Amniotic stem cell (primary cell): ENCODE measurements at regions not wholly inside any gene's neighbourhood (a gene's known extent, or its start where the extent isn't known, plus 50 kb on each side); places are given as distances from the start of the nearest gene placed in this dataset.
A peak's percentile ranks its signal among the peaks of the same experiment; 100 is the strongest.

Source experiments
- DNase-seq: peaks from one replicate; lab custom pipeline; 2025; lab: John Stamatoyannopoulos, UW

DNA sequence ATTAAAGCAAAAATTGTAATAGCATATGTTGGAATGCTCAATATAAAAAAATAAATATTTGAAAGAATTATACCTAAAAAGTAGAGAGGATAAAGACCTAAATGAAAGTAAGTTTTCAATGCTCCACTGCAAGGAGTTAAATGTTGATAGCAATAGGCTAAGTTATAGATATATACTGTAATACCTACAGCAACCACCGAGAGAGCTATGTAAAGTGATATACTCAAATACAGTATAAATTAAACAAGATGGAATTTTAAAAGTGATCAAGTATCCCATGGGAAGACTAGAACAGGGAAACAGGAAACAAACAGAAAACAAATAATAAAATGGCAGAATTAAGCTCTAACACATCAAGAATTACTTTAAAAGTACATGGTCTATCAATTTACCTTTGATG, 73.9 kb downstream of the CASP3 start:
- no peak for DNase-seq

DNA sequence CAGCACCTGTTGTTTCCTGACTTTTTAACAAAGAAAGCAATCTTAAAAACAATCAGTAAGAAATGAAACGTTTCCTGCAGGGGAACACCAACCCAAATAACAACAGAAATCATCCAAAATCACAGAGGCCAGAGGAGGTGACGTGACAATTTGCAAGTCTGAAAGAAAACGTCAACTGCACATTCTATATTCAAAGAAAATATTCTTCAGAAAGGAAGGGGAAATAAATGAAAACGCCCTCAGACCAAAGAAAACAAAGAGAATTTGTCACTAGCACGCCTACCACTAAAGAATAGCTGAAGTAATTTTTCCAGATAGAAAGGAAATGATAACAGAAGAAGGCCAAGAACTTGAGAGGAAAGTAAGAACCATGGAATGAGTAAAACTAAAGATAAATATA, 74.4 kb downstream of the CASP3 start:
- DNase-seq = no peak

DNA sequence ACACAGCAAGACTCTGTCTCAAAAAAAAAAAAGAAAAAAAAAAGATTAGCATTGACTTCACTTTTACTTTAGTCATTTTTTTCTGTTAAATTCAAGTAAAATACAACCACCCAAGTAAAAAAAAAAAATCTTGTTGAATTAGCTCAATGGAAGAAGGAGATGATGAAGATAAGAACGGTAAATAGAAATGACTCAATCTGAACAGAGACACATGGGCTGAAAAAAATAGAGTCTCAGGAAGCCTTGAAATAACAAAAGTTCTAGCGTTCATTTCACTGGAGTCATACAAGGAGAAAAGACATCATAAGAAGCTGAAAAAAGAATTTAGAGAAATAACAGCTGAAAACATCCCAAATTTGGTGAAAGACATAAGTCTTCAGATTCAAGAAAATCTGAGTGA, 75.5 kb downstream of the CASP3 start:
- no peak for DNase-seq

DNA sequence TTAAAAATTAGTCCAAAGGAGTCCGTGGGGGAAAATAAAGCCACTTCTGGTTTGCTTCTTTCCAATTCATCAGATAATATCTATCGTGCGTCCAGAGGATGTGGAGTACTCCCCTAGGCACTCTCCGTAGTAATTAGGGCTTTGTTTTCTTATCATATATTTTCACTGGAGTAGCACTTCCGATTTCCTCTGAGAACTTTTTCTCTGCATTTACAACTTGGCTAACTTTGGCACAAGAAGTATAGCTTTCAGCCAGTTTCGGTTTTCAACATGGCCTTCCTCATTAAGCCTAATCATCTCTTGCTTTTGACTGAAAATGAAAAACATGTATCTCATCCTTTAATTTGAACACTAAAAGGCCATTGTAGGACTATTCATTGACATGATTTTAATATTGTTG, 80.5 kb downstream of the CASP3 start:
- no peak for DNase-seq

DNA sequence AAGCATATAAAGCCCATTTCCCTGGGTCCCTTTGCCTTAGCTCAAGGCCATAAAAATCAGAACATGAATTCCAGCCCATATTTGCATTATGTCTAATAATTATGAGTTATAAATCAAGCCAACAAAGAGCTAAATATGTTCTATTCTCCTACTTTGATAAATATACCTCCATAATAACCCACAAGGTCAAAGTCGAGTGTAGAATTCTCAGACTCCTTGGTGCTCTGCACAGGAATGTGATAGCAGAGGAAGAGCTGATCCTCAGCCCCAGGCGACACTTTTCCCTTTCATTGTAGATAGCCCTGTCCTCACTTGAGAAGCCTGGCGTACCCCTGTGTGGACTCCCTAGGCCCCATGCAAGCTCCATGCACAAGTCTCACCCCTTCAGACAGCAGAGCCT, 85.6 kb downstream of the CASP3 start:
- no peak for DNase-seq

DNA sequence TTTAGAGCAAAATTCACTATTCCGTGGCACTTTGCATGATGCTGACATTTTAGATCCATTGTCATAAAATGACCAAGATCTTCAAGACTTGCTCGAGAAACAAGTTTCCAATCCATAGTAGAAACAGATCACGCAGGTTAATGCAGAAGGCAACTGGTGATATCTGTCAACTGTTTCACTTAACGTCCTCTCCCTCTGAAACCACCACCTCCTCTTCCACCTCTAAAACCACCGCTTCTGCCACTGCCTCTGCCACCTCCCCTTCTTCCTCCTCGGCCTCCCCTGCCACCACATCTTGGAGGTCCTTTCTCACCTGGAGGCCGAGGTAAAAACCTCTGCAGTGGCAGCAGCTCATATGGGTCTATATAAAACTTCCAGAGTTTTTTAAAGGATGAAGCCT, 84.6 kb upstream of the IRF2 start:
- DNase-seq = no peak

DNA sequence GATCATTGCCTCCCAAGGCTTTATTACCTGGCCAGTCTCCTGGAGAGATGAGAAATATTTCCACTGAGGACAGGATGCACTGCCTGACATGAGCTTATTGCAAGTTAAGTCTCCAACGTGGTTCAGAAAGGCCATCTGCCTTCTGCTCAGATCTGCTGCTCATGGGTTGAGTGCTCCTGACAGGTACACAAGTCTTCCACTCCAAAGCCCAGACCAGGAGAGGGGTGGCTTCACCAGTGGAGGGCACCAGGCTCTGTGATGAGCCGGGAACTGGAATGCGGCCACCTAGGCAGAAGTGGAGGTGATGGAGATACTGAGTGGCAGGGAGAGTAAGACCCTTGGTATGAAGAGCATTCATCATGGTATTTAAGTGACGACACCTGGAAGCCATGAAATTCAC, 79.5 kb upstream of the IRF2 start:
- no peak for DNase-seq

DNA sequence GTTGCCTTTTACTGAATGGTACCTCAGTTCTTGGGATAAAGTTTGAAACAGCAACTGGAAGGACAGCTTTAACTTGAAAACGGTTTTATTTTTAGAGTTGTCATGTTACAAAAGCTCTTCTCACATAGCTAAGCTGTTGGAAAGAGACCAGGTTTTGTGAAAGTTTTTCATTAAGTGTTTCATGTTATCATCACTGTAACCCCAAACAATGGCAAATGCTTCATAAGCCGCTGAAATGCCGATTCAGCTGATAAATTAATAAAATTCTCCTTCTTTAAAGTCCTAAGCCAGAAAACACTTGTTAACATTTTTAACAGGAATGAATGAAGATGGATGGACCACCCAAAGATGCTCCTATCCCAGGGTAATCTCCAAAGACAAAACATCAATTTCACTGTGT, 76.1 kb upstream of the IRF2 start:
- DNase-seq = no peak

DNA sequence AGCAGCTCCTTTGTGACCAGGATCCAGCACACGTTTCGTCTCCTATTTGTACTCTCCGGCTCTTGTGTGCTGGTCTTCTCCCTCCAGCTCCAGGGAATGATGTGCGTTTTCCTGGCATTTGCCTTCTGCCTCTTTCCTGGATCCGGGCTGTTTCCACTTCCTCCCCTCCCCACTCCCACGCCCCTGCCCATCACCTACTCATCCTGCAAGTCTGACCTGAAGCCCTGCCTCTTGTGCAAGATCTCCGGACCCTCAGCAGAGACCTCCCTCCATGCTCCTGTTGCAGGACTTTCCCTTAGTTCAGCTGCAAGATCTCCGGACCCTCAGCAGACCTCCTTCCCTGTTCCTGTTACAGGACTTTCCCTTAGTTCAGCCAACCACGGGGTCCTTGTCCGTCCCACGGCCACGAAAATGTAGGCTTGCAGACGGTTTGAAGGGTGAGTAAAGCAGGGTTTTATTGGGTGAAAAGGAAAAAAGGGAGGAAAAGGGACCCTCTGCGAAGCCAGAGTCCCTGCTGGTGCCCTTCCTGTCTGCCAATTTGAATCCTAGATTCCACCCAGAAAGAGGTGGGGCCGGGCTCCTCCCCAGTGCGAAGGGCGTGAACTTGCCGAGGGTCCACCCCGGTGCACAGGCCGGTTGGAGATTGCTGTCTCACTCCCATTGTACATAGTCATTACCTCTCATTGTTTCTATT, 74.4 kb upstream of the IRF2 start:
- DNase-seq = no peak

DNA sequence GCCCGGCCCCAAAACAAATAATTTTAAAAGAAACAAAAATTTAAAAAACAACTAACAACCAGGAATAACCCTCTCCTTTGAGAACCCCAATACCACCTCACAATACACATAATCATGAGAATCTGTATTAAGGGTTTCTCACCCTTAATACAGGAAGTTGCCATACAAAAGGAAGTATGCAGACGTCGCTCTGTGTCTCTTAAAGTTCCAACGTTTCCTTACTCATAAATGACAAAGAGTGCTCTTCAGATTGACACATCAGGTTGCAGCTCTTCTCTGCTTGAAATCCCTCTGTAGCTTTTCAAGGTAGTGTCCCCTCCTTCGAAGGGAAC, 73.9 kb upstream of the IRF2 start:
- no peak for DNase-seq

DNA sequence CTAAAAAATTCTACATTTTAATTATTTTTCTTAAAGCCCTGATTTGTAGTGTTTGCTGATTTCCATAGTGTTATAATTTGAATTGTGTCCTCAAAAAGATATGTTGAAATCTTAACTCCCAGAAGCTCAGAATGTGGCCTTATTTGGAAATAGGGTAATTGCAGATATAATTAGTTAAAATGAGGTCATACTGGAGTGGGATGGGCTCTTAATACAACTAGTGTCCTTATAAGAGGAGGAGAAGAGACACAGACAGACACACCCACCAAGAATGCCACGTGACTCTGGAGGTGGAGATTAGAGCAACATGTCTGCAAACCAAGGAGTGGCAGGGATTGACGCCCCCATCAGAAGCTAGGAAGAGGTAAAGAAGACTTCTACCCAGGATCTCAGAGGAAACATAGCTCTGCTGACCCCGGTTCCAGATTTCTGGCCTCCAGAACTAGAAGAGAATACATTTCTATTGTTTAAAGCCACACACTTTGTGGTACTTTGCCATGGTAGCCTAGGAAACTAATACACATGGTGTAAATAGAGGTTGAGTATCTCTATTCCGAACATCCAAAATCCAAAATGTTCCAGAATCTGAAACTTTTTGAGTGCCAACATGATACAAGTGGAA, 70.5 kb upstream of the IRF2 start:
- no peak for DNase-seq

DNA sequence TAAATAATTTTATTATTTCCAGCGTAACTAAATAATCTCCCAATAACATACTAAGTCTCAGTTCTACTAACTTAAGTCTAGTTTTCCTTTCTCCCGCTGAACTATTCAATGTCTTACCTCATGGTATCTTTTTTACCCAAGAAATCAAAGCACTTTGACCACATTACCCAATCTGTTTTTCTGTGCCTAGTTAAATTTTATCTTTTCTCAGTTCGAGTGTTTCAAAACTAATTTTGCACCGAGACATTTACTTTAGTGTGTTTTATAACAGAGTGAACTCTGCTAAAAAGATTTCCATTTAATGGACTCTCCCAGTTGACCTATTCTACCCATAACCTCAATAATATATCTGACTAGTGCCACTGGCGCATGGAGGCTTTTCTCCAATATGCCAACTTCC, 67.6 kb upstream of the IRF2 start:
- no peak for DNase-seq

DNA sequence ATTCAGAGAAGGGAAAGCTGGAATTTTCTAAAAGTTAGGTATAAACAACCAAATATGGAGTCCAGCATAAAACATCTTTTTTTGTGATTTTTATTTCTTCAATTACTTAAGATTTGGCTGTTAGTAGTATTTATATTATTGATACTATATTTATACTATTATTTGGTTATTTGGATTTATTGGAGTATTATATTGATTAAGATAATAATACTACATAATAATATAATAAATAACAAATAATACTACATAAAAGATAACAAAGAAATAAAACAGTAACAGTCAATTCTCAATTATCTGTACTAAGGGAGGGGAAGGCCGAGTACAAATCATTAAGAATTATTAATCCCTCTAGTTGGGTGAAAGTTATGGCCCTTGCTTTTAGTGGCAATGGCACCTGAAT, 66.0 kb upstream of the IRF2 start:
- no peak for DNase-seq

DNA sequence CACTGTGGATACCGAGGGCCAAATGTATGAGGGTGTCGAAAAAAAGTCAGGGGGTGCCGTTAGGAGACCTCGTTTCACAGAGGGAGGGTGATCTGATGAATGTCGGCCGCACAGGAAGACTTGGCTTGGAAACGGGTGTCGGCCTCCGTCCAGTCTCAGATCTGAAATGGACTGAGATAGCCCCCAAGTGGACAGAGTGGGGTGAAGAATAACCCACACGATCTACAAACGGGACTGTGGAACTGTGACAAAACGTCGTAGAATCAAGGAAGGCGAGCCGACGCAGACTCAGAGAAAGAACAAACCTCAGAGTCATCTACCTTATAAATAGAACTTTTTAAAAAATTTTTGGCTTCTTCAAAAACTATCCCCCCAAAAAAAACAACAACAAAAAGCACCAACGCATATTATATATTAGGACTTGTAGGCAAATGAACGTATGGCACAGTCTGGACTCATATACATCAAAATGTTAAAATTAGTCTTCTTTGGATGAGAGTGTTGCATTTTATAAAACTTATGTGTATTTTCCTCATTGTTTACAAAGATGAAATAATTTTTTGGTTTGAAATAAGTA, 63.8 kb upstream of the IRF2 start:
- peak; percentile 78 for DNase-seq

DNA sequence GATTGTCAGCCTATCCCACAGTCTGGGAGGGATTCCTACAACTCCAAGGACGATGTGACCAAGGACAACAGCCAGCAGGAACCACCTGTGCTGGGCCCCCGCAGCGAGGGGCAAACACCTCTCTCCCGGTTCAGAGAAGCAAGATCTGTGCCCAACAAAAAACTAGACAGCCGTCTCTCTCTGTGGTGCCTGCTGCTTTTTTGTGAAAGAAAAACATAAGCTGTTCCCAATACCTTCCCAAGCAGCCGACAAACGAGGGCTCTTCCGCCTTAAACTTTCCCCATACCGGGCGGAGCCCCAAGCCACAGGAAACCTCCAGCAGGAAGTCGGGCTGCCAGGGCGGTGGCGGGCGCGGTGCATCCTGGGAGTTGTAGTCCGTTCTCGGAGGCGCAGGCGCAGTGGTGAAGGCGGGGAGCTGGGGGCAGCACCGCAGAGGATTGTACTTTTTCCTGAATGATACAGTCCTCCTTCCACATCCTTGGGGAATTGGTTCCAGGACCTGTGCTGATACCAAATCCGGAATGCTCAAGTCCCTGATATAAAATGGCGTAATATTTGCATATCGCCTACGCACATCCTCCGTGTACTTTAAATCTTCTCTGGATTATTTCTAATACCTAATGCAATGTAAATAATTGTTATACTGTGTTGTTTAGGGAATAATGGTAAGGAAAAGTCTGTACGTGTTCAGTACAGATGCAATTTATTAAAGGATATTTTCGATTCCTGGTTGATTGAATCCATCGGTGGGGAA, 63.1 kb upstream of the IRF2 start:
- DNase-seq = peak; percentile 71

DNA sequence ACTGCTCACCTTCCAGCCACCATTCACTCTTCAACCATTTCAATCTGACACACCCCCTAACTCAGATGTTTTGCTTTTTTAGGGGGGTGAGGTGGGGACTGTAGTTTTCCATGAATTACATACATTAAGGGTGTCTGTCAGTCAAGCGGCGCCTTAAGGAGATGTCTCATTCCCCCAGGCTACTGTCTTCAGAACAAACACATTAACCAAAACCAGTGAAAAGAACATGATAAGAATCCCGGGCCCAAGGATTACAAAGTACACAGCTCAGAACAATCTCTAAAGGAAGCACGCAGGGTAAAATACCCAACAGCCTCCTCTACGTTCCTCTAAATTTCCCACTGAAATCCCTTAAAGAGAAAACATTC, 62.5 kb upstream of the IRF2 start:
- no peak for DNase-seq

DNA sequence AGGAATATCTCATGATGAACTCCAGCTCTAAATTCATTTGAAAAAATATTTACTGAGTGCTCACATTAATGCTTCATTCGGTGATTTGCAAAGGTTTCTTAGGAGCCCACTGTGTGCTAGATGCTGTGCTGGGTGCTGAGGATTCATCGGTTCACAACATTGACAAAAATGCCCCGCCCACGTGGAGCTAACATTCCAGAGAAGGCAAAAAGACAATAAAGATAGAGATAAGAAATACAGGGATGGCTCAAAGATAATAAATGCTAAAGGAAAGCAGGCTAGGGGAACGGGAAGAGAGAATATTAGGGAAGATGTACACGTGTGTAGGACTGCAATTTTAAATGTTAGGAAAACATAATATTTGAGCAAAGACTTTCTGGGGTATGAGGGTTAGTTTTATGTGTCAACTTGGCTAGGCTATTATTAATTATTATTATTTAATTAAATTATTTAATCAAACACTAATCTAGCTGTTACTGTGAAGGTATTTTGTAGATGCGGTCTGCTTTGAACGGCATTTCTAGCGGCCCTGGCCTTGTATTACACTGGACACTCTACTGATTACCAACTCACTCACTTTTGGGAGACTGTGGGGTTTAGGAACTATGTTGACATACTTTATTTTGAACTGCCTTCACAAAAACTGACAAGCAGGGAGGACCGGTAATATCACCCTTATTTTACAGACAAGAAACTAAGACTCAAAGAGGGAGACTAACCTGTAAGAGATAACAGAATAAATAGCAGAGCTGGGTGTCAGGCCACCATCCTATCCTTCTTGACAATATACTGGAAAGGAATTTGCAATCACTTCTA, 61.9 kb upstream of the IRF2 start:
- no peak for DNase-seq

DNA sequence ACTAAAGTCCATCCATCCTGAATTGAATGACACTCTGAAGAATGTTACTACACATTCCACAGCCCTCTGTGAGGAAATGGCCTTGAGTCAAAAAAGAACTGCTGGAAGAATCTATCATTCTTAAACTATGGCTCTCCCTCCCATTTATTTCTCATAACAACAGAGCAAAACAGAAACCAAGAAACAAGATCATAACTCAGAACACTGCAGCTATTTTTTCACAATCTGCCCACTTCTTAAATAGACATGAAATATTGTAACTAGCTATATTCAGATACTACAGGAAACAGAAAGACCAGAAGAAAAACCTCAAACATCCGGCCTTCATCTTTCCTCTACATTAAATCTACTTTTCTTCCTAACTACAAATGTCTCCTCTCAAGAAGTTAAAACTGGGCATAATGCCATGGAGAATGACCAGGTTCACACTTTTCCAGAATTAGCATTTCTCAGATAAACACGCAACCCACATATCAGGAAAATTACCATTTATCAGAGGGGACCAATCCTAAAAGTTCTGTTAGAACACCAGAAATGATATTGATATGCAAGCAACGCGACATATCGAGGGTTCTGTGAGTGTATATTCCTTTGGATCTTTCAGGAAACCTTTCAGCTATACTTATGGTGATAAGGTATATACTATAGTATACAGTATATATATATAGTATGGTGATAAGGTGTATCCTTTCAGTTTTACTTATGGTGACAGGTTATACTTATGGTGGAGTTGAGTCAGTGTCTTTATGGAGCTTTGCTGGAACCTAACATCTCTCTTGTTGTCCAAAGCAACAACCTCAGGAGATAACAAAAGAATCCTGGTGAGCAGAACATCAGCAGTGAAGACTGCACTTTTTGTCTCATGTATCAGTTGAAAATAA, 60.4 kb upstream of the IRF2 start:
- peak; percentile 30 for DNase-seq

DNA sequence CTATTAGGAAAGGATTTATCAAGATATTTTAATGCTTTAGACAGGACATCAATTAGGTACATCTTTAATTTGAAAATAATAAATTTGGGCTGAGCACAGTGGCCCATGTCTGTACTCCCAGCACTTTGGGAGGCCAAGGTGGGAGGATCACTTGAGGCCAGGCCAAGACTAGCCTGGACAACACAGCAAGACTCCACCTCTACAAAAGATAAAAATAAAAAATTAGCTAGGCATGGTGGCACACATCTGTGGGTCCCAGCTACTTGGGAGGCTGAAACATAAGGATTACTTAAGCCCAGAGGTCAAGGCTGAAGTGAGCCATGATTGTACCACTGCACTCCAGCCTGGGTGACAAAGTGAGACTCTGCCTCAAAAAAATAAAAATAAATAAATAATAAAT, 59.6 kb upstream of the IRF2 start:
- DNase-seq = no peak

DNA sequence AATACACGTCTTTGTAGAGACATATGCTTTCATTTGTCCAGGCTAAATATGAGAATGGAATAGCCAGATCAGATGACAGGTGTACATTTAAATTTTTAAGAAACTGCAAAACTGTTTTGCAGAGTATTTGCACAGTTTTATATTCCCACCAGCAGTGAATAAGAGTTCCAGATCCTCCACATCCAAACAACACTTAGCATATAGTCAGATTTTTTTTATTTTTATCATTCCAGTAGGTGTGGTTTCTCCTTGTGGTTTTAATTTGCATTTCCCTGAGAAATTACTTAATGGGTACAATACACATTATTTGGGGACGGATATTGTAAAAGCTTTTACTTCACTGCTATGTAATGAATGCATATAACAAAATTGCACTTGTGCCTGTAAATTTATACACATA, 56.7 kb upstream of the IRF2 start:
- no peak for DNase-seq

DNA sequence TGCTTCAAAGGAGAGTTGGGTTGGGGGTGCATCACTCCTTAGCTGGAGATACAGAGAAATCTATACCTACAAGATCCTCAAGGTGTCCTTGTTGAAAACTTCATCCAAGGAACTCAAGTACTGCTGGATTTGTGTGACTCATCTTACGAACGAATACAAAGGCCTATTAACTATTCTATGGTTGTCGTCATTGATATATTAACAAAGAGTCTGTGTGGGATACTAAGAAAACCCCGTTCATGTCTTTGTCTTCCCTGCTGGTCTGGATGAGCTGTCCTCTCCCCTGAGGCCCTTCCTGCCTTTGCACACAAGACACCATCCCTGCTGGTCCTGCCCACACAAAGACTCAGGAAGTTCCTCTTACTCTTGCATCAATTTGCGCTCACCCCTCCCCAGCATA, 54.9 kb upstream of the IRF2 start:
- no peak for DNase-seq

DNA sequence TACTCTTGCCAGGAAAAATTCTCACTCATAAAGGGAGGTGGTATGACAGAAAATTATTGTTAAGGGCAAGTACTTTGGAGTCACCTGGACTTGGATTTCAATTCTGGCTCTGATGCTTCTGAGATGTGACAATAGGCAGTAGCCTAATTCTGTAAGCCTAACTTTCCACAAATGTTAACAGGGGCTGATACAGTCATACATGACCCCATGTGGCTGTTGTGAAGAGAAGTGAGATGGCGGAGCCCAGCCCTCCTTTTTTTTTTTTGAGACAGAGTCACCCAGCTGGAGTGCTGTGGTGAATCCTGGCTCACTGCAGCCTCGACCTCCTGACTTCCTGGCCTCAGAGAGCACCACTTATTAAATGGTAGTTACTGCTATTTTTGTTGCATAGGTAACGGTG, 54.4 kb upstream of the IRF2 start:
- no peak for DNase-seq
